ENCODE measurements at regions not wholly inside any gene's neighbourhood (a gene's known extent, or its start where the extent isn't known, plus 50 kb on each side); places are given as distances from the start of the nearest gene placed in this dataset.

DNA sequence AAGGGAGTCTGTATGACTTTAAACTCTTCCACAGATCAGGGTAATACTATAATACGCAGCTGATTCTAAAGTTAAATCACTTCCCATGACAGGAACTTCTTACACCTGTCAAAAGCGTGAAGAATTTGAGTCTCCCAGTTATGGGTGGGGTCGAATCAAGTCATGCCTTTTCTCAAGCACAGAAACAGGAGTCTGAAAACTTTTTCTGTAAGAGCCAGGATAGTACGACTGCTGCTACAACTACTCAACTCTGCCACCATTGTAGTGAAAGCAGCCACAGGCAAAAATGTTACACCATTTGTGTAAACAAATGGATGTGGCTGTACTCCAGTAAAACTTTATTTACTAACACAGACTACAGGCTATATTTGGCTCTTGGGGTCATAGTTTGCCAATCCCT lies 90.3 kb downstream of the DUSP6 start:
- TF ChIP-seq EZH2phosphoT487 (IDR thresholded peaks at IDR 0.05; ENCODE audit: low read length): no peak
- TF ChIP-seq, protein P1, sequence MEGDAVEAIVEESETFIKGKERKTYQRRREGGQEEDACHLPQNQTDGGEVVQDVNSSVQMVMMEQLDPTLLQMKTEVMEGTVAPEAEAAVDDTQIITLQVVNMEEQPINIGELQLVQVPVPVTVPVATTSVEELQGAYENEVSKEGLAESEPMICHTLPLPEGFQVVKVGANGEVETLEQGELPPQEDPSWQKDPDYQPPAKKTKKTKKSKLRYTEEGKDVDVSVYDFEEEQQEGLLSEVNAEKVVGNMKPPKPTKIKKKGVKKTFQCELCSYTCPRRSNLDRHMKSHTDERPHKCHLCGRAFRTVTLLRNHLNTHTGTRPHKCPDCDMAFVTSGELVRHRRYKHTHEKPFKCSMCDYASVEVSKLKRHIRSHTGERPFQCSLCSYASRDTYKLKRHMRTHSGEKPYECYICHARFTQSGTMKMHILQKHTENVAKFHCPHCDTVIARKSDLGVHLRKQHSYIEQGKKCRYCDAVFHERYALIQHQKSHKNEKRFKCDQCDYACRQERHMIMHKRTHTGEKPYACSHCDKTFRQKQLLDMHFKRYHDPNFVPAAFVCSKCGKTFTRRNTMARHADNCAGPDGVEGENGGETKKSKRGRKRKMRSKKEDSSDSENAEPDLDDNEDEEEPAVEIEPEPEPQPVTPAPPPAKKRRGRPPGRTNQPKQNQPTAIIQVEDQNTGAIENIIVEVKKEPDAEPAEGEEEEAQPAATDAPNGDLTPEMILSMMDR (IDR thresholded peaks at IDR 0.05; ENCODE audit: low read length): no peak
- TF ChIP-seq EZH2 (optimal IDR thresholded peaks at IDR 0.05; ENCODE audit: low read depth, low read length): no peak
- no peaks in the 10 kb centered on the region for H3K79me2 ChIP-seq (ENCODE audit: low read length)
- no peaks in the 10 kb centered on the region for H3K4me1 ChIP-seq (ENCODE audit: low read length)
- H3K9me2 ChIP-seq (replicated peaks; ENCODE audit: insufficient read depth, low read length): no peaks in the 10 kb centered on the region
- H3K9ac ChIP-seq (ENCODE audit: low read length): no peak overlapping the region
- H3K36me3 ChIP-seq (replicated peaks; ENCODE audit: insufficient read depth, low read length): no peaks in the 10 kb centered on the region
- no peaks in the 10 kb centered on the region for H3K9me3 ChIP-seq (replicated peaks; ENCODE audit: insufficient read depth, low read length)
- H3K4me3 ChIP-seq (ENCODE audit: low read length): no peak overlapping the region
- H4K20me1 ChIP-seq (ENCODE audit: insufficient read depth, low read length): no peaks in the 10 kb centered on the region
- no peak overlapping the region for H2AFZ ChIP-seq (ENCODE audit: low read length)
- no peaks in the 10 kb centered on the region for H3F3A ChIP-seq (ENCODE audit: insufficient read depth, low read length)
- no peak overlapping the region for H3K27ac ChIP-seq (ENCODE audit: low read length)
- no peak overlapping the region for H3K4me2 ChIP-seq (ENCODE audit: low read depth, low read length)
- DNase-seq: no peak
- H3K27me3 ChIP-seq (replicated peaks; ENCODE audit: insufficient read depth, low read length): no peaks in the 10 kb centered on the region

DNA sequence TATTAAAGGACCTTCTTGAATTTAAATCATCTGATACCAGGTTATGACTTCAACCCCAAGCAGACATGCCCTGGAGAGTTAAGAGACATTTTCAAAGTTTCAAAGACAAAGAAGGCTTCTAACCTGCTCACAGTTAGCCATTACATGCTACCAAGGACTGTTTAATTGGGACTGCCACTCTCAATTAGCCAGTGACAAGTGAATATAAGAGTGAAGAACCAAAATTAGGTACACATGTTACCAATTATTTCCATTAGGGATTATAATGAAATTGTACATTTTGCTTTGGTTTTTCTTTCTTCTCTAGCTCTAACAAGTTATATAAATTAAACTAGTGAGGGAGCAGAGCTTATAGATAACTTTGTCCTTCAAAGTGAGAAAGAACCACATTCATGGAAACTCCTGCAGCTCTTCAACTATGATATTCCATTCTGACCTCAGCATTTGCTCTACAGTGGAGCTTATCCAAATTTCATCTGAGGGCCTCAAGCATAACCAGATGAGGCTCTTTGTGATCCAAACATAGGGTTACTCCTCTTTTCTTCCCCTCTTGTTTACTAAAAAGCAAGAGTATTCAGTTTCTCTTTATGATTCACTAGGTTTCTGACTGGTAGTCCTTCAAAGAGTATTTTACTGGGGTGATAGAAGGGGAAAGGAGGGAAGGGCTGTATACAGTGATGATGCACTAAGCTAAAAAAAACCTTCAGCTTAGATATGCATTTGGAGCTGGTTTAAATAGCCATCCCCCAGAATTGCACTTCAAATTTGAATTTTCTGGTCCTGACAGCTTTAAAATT lies 91.3 kb downstream of the DUSP6 start:
- Histone ChIP-seq H3K27ac (ENCODE audit: low read length) (no peak overlapping the region), H3K4me2 (ENCODE audit: low read depth, low read length) (no peak overlapping the region)
- no peak for DNase-seq

DNA sequence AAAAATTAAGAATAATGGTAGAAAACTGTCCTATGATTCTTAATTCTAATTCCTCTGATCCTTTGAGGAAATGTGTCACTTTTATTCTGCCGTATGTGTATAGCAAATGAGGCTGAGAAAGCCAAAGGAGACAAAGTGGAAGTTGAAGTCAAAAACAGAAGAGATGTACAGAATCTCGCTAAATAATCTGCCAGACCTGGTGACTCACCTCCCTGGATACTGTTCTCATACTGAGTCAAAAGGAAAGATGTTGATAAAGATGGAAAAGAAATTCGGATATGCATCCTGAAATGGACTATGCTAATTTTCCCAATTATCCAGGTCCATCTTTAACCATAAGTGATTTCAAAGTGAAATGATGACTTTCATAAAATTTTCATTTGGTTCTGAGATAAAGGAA lies 92.5 kb downstream of the DUSP6 start:
- no peaks in the 10 kb centered on the region for H3K9me3 ChIP-seq (replicated peaks; ENCODE audit: insufficient read depth, low read length)
- H3K4me1 ChIP-seq (ENCODE audit: low read length): no peaks in the 10 kb centered on the region
- H3K27ac ChIP-seq (ENCODE audit: low read length): no peak overlapping the region
- H3K9me2 ChIP-seq (replicated peaks; ENCODE audit: insufficient read depth, low read length): no peaks in the 10 kb centered on the region
- no peaks in the 10 kb centered on the region for H3K27me3 ChIP-seq (replicated peaks; ENCODE audit: insufficient read depth, low read length)
- DNase-seq: no peak
- no peak overlapping the region for H3K4me3 ChIP-seq (ENCODE audit: low read length)
- no peak overlapping the region for H2AFZ ChIP-seq (ENCODE audit: low read length)
- H3K4me2 ChIP-seq (ENCODE audit: low read depth, low read length): no peak overlapping the region
- H4K20me1 ChIP-seq (ENCODE audit: insufficient read depth, low read length): no peaks in the 10 kb centered on the region
- TF ChIP-seq EZH2phosphoT487 (IDR thresholded peaks at IDR 0.05; ENCODE audit: low read length) (no peak), EZH2 (optimal IDR thresholded peaks at IDR 0.05; ENCODE audit: low read depth, low read length) (no peak)
- TF ChIP-seq, protein P1 (IDR thresholded peaks at IDR 0.05; ENCODE audit: low read length): no peak
- H3K79me2 ChIP-seq (ENCODE audit: low read length): no peaks in the 10 kb centered on the region
- no peak overlapping the region for H3K9ac ChIP-seq (ENCODE audit: low read length)
- no peaks in the 10 kb centered on the region for H3F3A ChIP-seq (ENCODE audit: insufficient read depth, low read length)
- H3K36me3 ChIP-seq (replicated peaks; ENCODE audit: insufficient read depth, low read length): no peaks in the 10 kb centered on the region

More for the DNA sequence above, 91.3 kb downstream of the DUSP6 start:
- Histone ChIP-seq H3K9me3 (replicated peaks; ENCODE audit: insufficient read depth, low read length) (no peaks in the 10 kb centered on the region), H4K20me1 (ENCODE audit: insufficient read depth, low read length) (no peaks in the 10 kb centered on the region), H2AFZ (ENCODE audit: low read length) (no peak overlapping the region), H3K27me3 (replicated peaks; ENCODE audit: insufficient read depth, low read length) (no peaks in the 10 kb centered on the region), H3K4me3 (ENCODE audit: low read length) (no peak overlapping the region), H3K4me1 (ENCODE audit: low read length) (no peaks in the 10 kb centered on the region), H3K79me2 (ENCODE audit: low read length) (no peaks in the 10 kb centered on the region), H3F3A (ENCODE audit: insufficient read depth, low read length) (no peaks in the 10 kb centered on the region), H3K9ac (ENCODE audit: low read length) (no peak overlapping the region), H3K36me3 (replicated peaks; ENCODE audit: insufficient read depth, low read length) (no peaks in the 10 kb centered on the region), H3K9me2 (replicated peaks; ENCODE audit: insufficient read depth, low read length) (no peaks in the 10 kb centered on the region)
- TF ChIP-seq EZH2phosphoT487 (IDR thresholded peaks at IDR 0.05; ENCODE audit: low read length) (no peak), EZH2 (optimal IDR thresholded peaks at IDR 0.05; ENCODE audit: low read depth, low read length) (no peak)
- TF ChIP-seq, protein P1 (IDR thresholded peaks at IDR 0.05; ENCODE audit: low read length): no peak

Data from MM.1S (cell line).